Psoas muscle (tissue), 7 donors: ENCODE measurements at regions not wholly inside any gene's neighbourhood (a gene's known extent, or its start where the extent isn't known, plus 50 kb on each side); places are given as distances from the start of the nearest gene placed in this dataset.

Experiments
- ATAC-seq, 4 donors: fragments of 200-7000 bp; cut with Tn5 transposase; one replicate each; pipeline ENCODE4 v1.9.1; 2020; ENCODE audit warnings: moderate library complexity in 3 of 4, mild to moderate bottlenecking in 2 of 4
- DNase-seq, 2 donors: peaks; one replicate each; pipeline ENCODE4 v3.0.0-alpha.2; 2020
- H3K27ac ChIP-seq: fragments of 200-600 bp; one replicate; pipeline ENCODE4 v1.8.0; 2022
- H3K27me3 ChIP-seq, 3 donors: fragments of 200-600 bp in 1 of 3; one replicate each; pipeline versions ENCODE4 v1.6.1 to v1.8.0; 2013 to 2022; ENCODE audit warnings: low read length in 2 of 3, mild to moderate bottlenecking in 2 of 3, moderate library complexity in 1 of 3; ENCODE audit not compliant: insufficient read depth in 3 of 3
- H3K36me3 ChIP-seq, 2 donors: fragments of 200-600 bp in 1 of 2; one replicate each; pipeline versions ENCODE4 v1.6.1 to v1.8.0; 2013 to 2022; ENCODE audit warnings: low read depth in 1 of 2, mild to moderate bottlenecking in 1 of 2, moderate library complexity in 1 of 2; ENCODE audit not compliant: insufficient read depth in 1 of 2
- H3K4me1 ChIP-seq: fragments of 200-600 bp; one replicate; pipeline ENCODE4 v1.8.0; 2022
- H3K4me3 ChIP-seq: fragments of 200-600 bp; one replicate; pipeline ENCODE4 v1.8.0; 2022; ENCODE audit warnings: mild to moderate bottlenecking
- H3K9me3 ChIP-seq: fragments of 200-600 bp; one replicate; pipeline ENCODE4 v1.8.0; 2022
- CTCF ChIP-seq: fragments of 200-600 bp; IDR thresholded peaks from one replicate; pipeline ENCODE4 v1.8.0; 2022; ENCODE audit warnings: antibody characterized with exemption
- WGBS, 3 donors: extraction: QIAGEN DNeasy Blood & Tissue Kit; methylation state at CpG; one replicate each; pipeline versions ENCODE4 v1.1.6 to v1.1.7; 2013; 5-methylcytosine and 5-hydroxymethylcytosine counted together
- intact Hi-C, 2 donors: fragments of 100-400 bp; cut with DNase I; formaldehyde crosslinking; loops; one replicate each; pipeline versions ENCODE4 v1.11.0 to v1.14.2; 2022
- donor health status: healthy with polysubstance abuse.
- donor health status: DM: no; HTN: no; CAD: no; lungs with moderate emphysema.
- donor health status: Bipolar disorder and iron deficiency.
- donor health status: healthy.
- donor health status: DM: yes; HTN: yes; CAD: no.
- donor health status: DM: no; HTN: no; CAD: no.
- donor health status: DM: yes; HTN: yes; CAD: no.

DNA sequence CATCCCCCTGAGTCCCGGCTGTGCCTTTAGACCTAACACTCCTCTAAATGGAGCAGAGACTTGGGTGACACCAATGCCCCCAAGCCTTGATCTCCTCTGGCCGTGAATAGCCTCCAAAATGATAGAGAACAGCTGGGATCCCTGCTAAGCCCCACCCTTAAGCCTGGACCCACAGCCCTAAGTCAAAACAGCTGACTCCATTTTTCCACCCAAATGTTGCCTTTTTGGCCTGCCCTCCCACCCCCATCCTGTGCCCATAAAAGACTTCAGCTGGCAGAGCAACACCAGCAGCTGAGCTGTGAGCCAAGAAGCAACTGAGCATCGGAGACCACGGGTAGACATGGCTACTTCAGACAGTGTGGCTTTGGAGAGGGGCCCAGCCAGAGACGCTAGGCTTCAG, 420.8 kb downstream of the NPHP4 start:
- Histone ChIP-seq H3K27ac (no peak overlapping the region), H3K27me3 (peaks cover 0 to 5% (median 3%) of the 10 kb centered on the region in 3 donors), H3K36me3 (no peaks in the 10 kb centered on the region), H3K4me1 (no peaks in the 10 kb centered on the region), H3K4me3 (no peak overlapping the region), H3K9me3 (peaks cover 7% of the 10 kb centered on the region)
- ATAC-seq: no peak
- 19 to 31% (median 27%) methylated on average over 5 of the region's 5 CpGs for WGBS, 3 donors
- intact Hi-C loops: no loop called here
- DNase-seq: no peak
- no peak for TF ChIP-seq CTCF

DNA sequence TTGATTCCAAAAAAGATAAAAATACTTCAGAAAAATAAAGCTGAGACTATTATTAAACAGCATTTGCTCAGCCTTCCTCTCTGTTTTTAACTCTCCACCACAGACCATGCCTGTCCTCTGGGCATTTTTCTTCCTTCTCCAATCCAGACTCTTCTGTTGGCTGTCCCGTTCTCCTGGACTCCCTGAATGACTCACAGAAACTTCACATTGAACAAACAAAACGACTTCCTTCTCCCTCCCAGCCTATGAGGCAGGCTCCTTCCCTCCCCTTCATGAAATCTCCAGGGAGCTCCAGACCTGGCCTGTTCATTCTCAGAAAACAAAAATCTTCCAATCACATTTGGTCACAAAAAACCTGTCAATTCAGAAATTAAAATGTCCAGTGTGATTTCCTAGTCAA, 421.3 kb downstream of the NPHP4 start:
- DNase-seq (no peak), ATAC-seq (no peak)
- TF ChIP-seq CTCF: no peak
- Histone ChIP-seq H3K4me1 (no peaks in the 10 kb centered on the region), H3K4me3 (no peak overlapping the region), H3K27ac (no peak overlapping the region), H3K27me3 (peaks cover 0 to 5% (median 3%) of the 10 kb centered on the region in 3 donors), H3K36me3 (no peaks in the 10 kb centered on the region), H3K9me3 (peaks cover 7% of the 10 kb centered on the region)
- 6 to 10% (median 10%) methylated on average over 2 of the region's 2 CpGs for whole genome bisulfite sequencing, 3 donors
- intact Hi-C loops: no loop called here

GRCh38 chr1:5568321-5568720, 423.9 kb downstream of the NPHP4 start:
- WGBS, 3 donors: 73 to 74% (median 74%) methylated on average over 6 of the region's 6 CpGs
- no peak for DNase-seq
- H3K36me3 ChIP-seq: no peaks in the 10 kb centered on the region
- ATAC-seq: no peak
- H3K27me3 ChIP-seq: peaks cover 0 to 3% (median 2%) of the 10 kb centered on the region in 3 donors
- intact Hi-C loops: no loop called here
- H3K4me3 ChIP-seq: no peak overlapping the region
- H3K4me1 ChIP-seq: no peaks in the 10 kb centered on the region
- TF ChIP-seq CTCF: no peak
- H3K27ac ChIP-seq: no peak overlapping the region
- H3K9me3 ChIP-seq: peaks cover 7% of the 10 kb centered on the region

GRCh38 chr1:5567839-5568238, 424.4 kb downstream of the NPHP4 start:
- DNase-seq (no peak), ATAC-seq (no peak)
- no peak overlapping the region for H3K27ac ChIP-seq
- peaks cover 7% of the 10 kb centered on the region for H3K9me3 ChIP-seq
- intact Hi-C loops: no loop called here
- WGBS, 3 donors: 61 to 70% (median 66%) methylated on average over 3 of the region's 3 CpGs
- no peaks in the 10 kb centered on the region for H3K36me3 ChIP-seq
- H3K4me3 ChIP-seq: no peak overlapping the region
- no peak for TF ChIP-seq CTCF
- peaks cover 0 to 3% (median 2%) of the 10 kb centered on the region in 3 donors for H3K27me3 ChIP-seq
- H3K4me1 ChIP-seq: no peaks in the 10 kb centered on the region

DNA sequence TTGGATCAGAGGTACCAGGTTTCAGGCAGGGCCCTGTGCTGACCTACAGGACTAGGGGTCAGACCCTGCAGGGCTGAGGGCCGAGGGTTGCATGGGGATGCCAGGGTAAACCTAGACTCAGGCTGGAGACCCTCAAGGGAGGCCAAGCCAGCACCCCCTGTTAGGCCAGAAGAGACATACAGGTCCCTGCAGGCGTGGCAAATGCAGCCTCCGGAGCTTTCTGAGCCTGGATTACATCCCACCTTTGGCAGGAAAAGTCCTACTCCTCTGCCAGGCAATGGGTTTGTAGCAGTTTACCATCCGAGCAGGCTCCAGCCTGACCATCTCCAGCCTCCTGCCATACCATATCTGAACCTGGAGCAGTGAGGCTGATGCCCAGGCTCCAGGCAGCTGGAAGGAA, 425.3 kb downstream of the NPHP4 start:
- no peak overlapping the region for H3K27ac ChIP-seq
- 40 to 49% (median 40%) methylated on average over 4 of the region's 4 CpGs for WGBS, 3 donors
- no peak for TF ChIP-seq CTCF
- peaks cover 7% of the 10 kb centered on the region for H3K9me3 ChIP-seq
- ATAC-seq: no peak
- no peak overlapping the region for H3K4me3 ChIP-seq
- no peaks in the 10 kb centered on the region for H3K4me1 ChIP-seq
- no peak for DNase-seq
- H3K27me3 ChIP-seq: peaks cover 0 to 3% (median 2%) of the 10 kb centered on the region in 3 donors
- H3K36me3 ChIP-seq: no peaks in the 10 kb centered on the region
- intact Hi-C loops: no loop called here
